Fibroblast of skin of left biceps (primary cell): ENCODE measurements at regions not wholly inside any gene's neighbourhood (a gene's known extent, or its start where the extent isn't known, plus 50 kb on each side); places are given as distances from the start of the nearest gene placed in this dataset.
A peak's percentile ranks its signal among the peaks of the same experiment; 100 is the strongest.
"Not testable (repeated sequence)": the region's sequence is repeated elsewhere in the genome, so short reads cannot be mapped to it uniquely, and the experiment has no call there.

Experiments
- DNase-seq, 2 experiments: peaks; one replicate each; pipeline ENCODE4 v3.0.0-alpha.2; 2013; ENCODE audit warnings: low read depth in 2 of 2

DNA sequence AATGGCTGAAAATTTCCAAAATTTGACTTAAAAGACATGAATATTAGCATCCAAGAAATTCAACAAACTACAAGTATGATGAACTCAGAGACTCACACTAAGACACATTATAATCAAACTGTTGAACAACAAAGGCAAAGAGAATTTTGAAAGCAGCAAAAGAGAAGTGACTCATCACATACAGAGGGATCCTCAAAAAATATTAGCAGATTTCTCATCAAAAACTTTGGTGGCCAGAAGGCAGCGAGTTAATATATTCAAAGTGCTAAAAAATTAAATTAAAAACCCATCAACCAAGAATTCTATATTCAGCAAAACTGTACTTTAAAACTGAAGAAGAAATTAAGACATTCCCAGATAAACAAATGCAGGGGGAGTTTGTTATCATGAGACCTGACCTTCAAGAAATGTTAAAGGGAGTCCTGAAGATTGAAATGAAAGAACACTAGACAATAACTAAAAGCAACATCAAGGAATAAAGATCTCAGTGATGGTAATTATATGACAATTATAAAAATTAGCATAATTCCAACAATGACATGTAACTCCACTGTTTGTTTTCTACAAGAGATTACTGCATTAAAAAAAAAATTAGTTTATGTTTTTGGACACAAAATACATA lies 150.0 kb downstream of the RNASET2 start:
- no peak for DNase-seq

- DNase-seq, result no peak
Observed at GRCh38 chr6:166803471-166803870, 152.9 kb downstream of the RNASET2 start.

- no peak for DNase-seq
Observed at GRCh38 chr6:166802401-166802800, 153.9 kb downstream of the RNASET2 start.

GRCh38 chr6:166800137-166800536 lies 156.2 kb downstream of the RNASET2 start:
- no peak for DNase-seq

- DNase-seq, result no peak
Observed at GRCh38 chr6:166798652-166799051, 157.7 kb downstream of the RNASET2 start.

DNA sequence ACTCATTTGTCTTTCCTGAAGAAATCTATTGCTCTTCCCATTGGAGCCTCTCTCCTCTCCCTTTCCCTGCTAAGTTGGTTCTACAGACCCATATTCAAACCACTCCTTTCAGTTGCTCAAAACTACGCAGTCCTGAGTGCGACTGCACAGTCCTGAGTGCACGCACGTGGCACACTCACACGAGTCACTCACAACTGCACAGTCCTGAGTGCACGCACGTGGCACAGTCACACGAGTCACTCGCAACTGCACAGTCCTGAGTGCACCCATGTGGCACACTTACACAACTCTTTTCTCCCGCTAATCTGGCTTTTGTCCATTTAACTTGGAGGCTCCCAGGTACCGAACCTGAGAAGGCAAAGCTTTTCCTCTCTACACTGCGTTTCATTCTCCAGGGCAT lies 159.7 kb downstream of the RNASET2 start:
- no peak for DNase-seq

DNA sequence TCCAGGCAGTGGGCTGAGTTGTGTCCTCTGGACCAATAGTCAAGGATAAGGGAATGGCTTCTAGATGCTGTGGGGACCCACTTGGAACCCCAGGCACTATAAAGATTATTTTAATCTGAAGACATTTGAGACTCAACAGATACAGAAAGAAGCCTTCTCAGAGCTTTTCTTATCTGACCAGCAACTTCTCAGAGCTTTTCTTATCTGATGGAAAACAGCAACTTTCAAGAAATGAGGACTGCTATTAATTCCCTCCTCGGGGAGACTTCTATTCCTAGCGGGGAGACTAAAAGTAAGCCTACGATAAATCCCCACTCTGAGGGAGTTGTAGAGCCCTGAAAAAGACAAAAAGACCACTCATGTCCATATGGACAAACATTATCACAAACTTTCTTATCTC lies 160.5 kb downstream of the RNASET2 start:
- no peak for DNase-seq

- not testable (repeated sequence) for DNase-seq
Observed at GRCh38 chr6:166790808-166791207, 163.8 kb upstream of the RPS6KA2 start.

DNA sequence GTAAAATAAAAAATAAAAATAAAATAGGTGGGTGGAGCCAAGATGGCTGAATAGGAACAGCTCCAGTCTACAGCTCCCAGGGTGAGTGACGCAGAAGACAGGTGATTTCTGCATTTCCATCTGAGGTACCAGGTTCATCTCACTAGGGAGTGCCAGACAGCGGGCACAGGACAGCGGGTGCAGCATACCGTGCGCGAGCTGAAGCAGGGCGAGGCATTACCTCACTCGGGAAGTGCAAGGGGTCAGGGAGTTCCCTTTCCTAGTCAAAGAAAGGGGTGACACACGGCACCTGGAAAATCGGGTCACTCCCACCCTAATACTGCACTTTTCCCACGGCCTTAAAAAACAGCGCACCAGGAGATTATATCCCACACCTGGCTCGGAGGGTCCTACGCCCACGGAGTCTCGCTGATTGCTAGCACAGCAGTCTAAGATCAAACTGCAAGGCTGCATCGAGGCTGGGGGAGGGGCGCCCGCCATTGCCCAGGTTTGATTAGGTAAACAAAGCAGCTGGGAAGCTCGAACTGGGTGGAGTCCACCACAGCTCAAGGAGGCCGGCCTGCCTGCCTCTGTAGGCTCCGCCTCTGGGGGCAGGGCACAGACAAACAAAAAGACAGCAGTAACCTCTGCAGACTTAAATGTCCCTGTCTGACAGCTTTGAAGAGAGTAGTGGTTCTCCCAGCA lies 161.9 kb upstream of the RPS6KA2 start:
- not testable (repeated sequence) for DNase-seq

- peak; percentile 13 to 18 for DNase-seq
Observed at GRCh38 chr6:166786704-166787293, 159.7 kb upstream of the RPS6KA2 start.

DNA sequence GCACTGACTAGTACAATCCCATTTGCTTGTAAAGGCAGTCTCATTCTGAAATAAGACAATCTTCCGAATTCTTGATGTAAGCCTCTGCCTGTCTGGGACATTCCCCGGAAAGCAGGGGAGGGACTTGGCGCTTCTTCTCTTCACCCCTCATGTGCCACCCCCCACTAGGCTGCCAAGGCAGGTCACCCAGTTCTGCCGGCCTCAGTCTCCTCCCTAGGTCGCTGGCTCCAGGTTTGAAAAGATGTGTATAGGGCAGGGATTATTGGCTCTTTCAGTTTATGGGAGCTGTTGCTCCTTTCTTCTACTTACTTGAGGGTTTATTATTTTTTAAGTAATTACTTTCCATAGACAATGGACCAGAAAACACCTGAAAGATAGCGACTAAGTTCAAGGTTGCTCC lies 158.1 kb upstream of the RPS6KA2 start:
- no peak for DNase-seq

- DNase-seq, result no peak
Observed at GRCh38 chr6:166784691-166785090, 157.6 kb upstream of the RPS6KA2 start.

DNA sequence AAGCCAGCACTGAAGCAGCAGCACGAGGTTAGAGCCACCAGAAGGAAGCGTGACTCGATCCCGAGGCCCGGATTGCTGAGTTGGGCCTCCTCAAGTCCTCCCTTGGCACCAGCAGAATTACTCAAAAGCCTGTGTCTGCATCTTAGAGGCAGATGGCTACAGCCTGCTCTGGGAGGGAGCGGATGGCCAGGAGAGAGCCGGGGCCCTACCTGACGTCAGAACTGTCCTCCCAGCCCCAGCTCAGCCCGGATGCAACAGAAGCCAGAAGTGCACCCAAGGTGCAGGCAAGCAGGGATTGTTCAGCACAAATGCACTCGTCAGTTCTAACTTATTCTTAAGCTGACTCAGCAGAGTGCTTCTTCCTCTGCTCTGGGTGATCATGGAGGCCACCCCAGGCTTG lies 155.5 kb upstream of the RPS6KA2 start:
- DNase-seq, result no peak

- DNase-seq, result no peak
Observed at GRCh38 chr6:166781331-166781730, 154.3 kb upstream of the RPS6KA2 start.

DNA sequence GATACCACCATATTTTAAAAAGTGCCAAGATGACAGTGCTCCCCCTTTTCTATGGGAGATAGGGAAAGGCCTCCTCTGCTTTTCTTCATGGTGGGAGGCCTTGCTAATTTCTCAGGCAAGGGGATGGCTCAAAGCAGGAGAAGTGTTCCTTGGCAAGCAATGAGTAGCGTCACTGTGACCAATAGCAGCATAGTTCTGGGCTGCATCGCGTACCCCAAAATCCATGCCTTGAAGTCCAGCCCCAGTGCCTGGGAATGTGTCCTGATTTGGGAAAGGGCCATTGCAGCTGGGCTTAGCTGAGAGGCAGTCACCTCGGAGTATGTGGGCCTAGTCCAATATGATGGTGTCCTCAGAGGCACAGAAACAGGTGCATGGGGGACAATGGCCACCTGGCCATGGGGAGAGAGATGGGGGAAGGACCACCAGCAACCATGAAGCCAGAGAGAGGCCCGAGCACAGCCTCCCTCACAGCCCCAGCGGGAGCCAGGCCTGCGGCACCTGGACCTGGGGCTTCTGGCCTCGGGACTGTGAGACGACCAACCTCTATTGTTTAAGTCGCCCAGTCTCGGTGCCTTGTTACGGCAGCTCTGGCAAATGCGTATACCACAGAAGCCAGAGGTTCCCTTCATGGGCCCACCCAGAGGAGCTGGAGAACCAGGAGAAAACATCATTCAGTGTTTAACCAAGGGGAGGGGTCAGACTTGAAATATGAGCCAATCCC lies 153.1 kb upstream of the RPS6KA2 start:
- no peak for DNase-seq

DNA sequence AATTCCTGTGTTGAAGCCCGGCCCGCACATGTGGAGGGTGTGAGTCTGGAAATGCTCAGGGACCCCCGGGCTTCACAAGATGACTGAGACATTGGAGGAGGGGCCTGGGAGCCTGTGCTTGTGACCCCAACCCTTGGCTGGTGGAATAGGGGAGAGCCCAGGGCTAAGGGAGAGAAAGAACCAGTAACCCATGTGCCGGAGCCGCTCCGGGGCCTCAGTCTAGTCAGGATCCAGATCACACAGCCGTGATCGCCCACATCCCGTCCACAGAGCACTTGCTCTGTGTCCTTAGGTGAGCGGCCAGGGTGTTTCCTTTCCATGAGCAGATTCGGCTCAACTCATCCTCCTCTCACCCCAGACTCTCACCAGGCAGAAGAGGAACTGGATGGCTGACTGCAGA lies 152.3 kb upstream of the RPS6KA2 start:
- no peak for DNase-seq

DNA sequence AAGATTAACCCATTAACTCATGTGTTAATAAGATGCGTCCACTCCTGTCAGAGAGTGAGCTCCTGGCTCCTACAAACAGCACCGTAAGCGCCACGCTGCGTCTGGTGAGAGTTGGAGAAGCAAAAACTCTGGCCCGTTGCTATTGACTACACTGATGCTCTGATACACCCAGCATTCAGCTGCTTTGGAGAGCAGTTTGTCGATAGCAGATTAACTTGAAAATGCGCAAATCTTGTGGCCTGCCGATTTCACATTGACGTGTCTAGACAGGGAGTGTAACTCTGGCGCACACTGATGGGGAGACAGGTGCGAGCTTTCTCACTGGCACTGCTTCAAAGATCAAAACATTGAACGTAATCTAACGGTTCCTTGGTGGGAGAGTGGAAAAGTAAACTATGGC lies 151.7 kb upstream of the RPS6KA2 start:
- DNase-seq, result no peak

GRCh38 chr6:166778046-166778445 lies 151.0 kb upstream of the RPS6KA2 start:
- DNase-seq, result no peak

- DNase-seq, result no peak
Observed at GRCh38 chr6:166777096-166777630, 150.1 kb upstream of the RPS6KA2 start.

DNA sequence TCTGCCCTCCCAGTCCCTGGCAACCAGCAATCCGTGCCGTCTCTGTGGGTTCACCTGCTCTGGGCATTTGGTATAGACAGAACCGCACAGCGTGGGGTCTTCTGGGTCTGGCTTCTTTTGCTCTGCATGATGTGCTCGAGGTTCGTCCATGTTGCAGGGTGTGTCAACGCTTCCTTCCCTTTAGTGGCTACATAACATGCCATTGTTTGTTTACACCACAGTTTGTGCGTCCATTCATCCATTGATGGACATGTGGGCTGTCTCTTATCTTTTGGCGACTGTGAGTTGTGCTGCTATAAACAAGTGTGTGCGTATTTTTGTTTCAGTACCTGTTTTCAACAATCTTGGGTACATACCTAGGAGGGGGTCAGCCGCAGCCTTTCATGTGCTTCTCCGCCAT lies 149.5 kb upstream of the RPS6KA2 start:
- DNase-seq, result no peak

DNA sequence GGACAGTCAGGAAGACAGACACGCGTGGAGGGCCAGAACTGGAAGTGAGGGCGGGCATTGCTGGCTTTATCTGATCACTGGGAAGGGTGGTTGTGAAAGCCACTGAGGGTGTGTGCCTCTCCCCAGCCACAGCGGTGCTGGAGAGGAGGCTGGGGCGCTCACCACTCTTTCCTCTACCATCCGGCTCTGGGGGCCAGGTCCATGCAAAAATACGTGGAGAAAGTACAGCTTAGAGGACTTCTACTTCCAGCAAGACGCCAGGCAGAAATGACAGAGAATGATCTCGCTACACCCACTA lies 148.8 kb upstream of the RPS6KA2 start:
- DNase-seq, result no peak

GRCh38 chr6:166775180-166775922 lies 148.3 kb upstream of the RPS6KA2 start:
- DNase-seq, result peak; percentile 20 to 28
